H9 (cell line): ENCODE measurements at regions not wholly inside any gene's neighbourhood (a gene's known extent, or its start where the extent isn't known, plus 50 kb on each side); places are given as distances from the start of the nearest gene placed in this dataset.
A peak's percentile ranks its signal among the peaks of the same experiment; 100 is the strongest.

Experiments used
- DNase-seq: peaks from one replicate; pipeline ENCODE4 v3.0.0-alpha.2; 2017
- H2AFZ ChIP-seq: one replicate; pipeline ENCODE4 v1.6.1; 2013; ENCODE audit warnings: mild to moderate bottlenecking, low read length, control low read depth, moderate library complexity
- H2AK5ac ChIP-seq: 2 replicates; pipeline ENCODE4 v1.6.1; 2013; ENCODE audit warnings: low read length, control low read depth, mixed read lengths; ENCODE audit not compliant: insufficient read length
- H2BK120ac ChIP-seq: one replicate; pipeline ENCODE4 v1.6.1; 2013; ENCODE audit warnings: low read depth, mild to moderate bottlenecking, low read length, control low read depth, inconsistent platforms; ENCODE audit not compliant: poor library complexity, severe bottlenecking
- H2BK12ac ChIP-seq: 2 replicates; pipeline ENCODE4 v1.6.1; 2013; ENCODE audit warnings: low read length, control low read depth, mixed read lengths, low read depth; ENCODE audit not compliant: insufficient read length
- H2BK15ac ChIP-seq: 2 replicates; pipeline ENCODE4 v1.6.1; 2013; ENCODE audit warnings: low read depth, low read length, control low read depth
- H2BK20ac ChIP-seq: one replicate; pipeline ENCODE4 v1.6.1; 2013; ENCODE audit warnings: low read depth, mild to moderate bottlenecking, low read length, control low read depth, inconsistent platforms; ENCODE audit not compliant: poor library complexity, severe bottlenecking
- H2BK5ac ChIP-seq: 2 replicates; pipeline ENCODE4 v1.6.1; 2013; ENCODE audit warnings: low read length, control low read depth, mixed read lengths; ENCODE audit not compliant: insufficient read length
- H3K14ac ChIP-seq: 2 replicates; pipeline ENCODE4 v1.6.1; 2013; ENCODE audit warnings: low read length, control low read depth; ENCODE audit not compliant: insufficient read depth
- H3K18ac ChIP-seq: 2 replicates; pipeline ENCODE4 v1.6.1; 2013; ENCODE audit warnings: low read depth, mild to moderate bottlenecking, mixed read lengths, low read length, control low read depth; ENCODE audit not compliant: insufficient read length
- H3K23ac ChIP-seq: 2 replicates; pipeline ENCODE4 v1.6.1; 2013; ENCODE audit warnings: low read length, control low read depth, mixed read lengths, low read depth; ENCODE audit not compliant: insufficient read length
- H3K23me2 ChIP-seq: 2 replicates; pipeline ENCODE4 v1.6.1; 2013; ENCODE audit warnings: low read depth, mild to moderate bottlenecking, mixed read lengths, low read length, control low read depth; ENCODE audit not compliant: insufficient read length, poor library complexity, severe bottlenecking
- H3K27ac ChIP-seq: 2 replicates; pipeline ENCODE4 v1.5.1; 2013; ENCODE audit warnings: low read length, control low read depth, mixed read lengths, low read depth; ENCODE audit not compliant: insufficient read length
- H3K27me3 ChIP-seq: 2 replicates; pipeline ENCODE4 v1.6.1; 2013; ENCODE audit warnings: low read length, control low read depth, inconsistent platforms; ENCODE audit not compliant: insufficient read depth
- H3K4ac ChIP-seq: 2 replicates; pipeline ENCODE4 v1.6.1; 2013; ENCODE audit warnings: low read depth, mild to moderate bottlenecking, control low read depth, inconsistent platforms, low read length, moderate library complexity
- H3K4me1 ChIP-seq: 2 replicates; pipeline ENCODE4 v1.6.1; 2013; ENCODE audit warnings: low read length, control low read depth, inconsistent platforms; ENCODE audit not compliant: insufficient read depth
- H3K4me2 ChIP-seq: 2 replicates; pipeline ENCODE4 v1.6.1; 2013; ENCODE audit warnings: low read length, control low read depth, mixed read lengths; ENCODE audit not compliant: insufficient read length, insufficient read depth
- H3K56ac ChIP-seq: 2 replicates; pipeline ENCODE4 v1.6.1; 2013; ENCODE audit warnings: low read depth, mild to moderate bottlenecking, mixed read lengths, low read length, control low read depth; ENCODE audit not compliant: insufficient read length
- H3K79me1 ChIP-seq: 2 replicates; pipeline ENCODE4 v1.6.1; 2013; ENCODE audit warnings: low read depth, mild to moderate bottlenecking, moderate library complexity, low read length, control low read depth, inconsistent platforms; ENCODE audit not compliant: insufficient read depth, poor library complexity, severe bottlenecking
- H3K79me2 ChIP-seq: 2 replicates; pipeline ENCODE4 v1.6.1; 2013; ENCODE audit warnings: low read length, control low read depth, inconsistent platforms; ENCODE audit not compliant: insufficient read depth
- H3K9ac ChIP-seq: 2 replicates; pipeline ENCODE4 v1.6.1; 2013; ENCODE audit warnings: low read length, control low read depth, mixed read lengths; ENCODE audit not compliant: insufficient read length; ENCODE audit errors: extremely low read depth
- H3K9me3 ChIP-seq: one replicate; pipeline ENCODE4 v1.6.1; 2013; ENCODE audit warnings: low read depth, low read length, inconsistent platforms; ENCODE audit not compliant: control insufficient read depth
- H3T11ph ChIP-seq: one replicate; pipeline ENCODE4 v1.6.1; 2013; ENCODE audit warnings: mild to moderate bottlenecking, low read length, control low read depth, inconsistent platforms
- H4K20me1 ChIP-seq: one replicate; pipeline ENCODE4 v1.6.1; 2013; ENCODE audit not compliant: control insufficient read depth, insufficient read length, insufficient read depth
- H4K5ac ChIP-seq: 2 replicates; pipeline ENCODE4 v1.6.1; 2013; ENCODE audit warnings: low read depth, mild to moderate bottlenecking, mixed read lengths, low read length, control low read depth; ENCODE audit not compliant: insufficient read length
- H4K8ac ChIP-seq: replicated peaks from 2 replicates; pipeline ENCODE4 v1.6.1; 2013; ENCODE audit warnings: low read length, control low read depth, mixed read lengths, low read depth; ENCODE audit not compliant: insufficient read length
- H4K91ac ChIP-seq: 2 replicates; pipeline ENCODE4 v1.6.1; 2013; ENCODE audit warnings: low read depth, mild to moderate bottlenecking, moderate library complexity, mixed read lengths, low read length, control low read depth; ENCODE audit not compliant: insufficient read length
- H3K27ac Mint-ChIP-seq, 3 experiments: 2 replicates in 2 of 3; 3 replicates in 1 of 3; pipeline ENCODE4 v1.8.0; 2020 to 2021; ENCODE audit warnings: mixed read lengths in 3 of 3, mild to moderate bottlenecking in 1 of 3, moderate library complexity in 1 of 3
- H3K27me3 Mint-ChIP-seq: 2 replicates; pipeline ENCODE4 v1.8.0; 2021; ENCODE audit warnings: low read depth, mild to moderate bottlenecking, moderate library complexity, mixed read lengths
- H3K36me3 Mint-ChIP-seq, 3 experiments: 2 replicates in 2 of 3; 3 replicates in 1 of 3; pipeline ENCODE4 v1.8.0; 2020 to 2021; ENCODE audit warnings: low read depth in 3 of 3, mixed read lengths in 3 of 3; ENCODE audit not compliant: insufficient read depth in 1 of 3
- H3K4me1 Mint-ChIP-seq, 2 experiments: 2 replicates each; pipeline ENCODE4 v1.8.0; 2020; ENCODE audit warnings: mixed read lengths in 2 of 2
- H3K4me3 Mint-ChIP-seq, 2 experiments: 2 replicates in 1 of 2; 3 replicates in 1 of 2; pipeline ENCODE4 v1.8.0; 2020 to 2021; ENCODE audit warnings: mild to moderate bottlenecking in 2 of 2, mixed read lengths in 2 of 2, moderate library complexity in 1 of 2
- H3K9me3 Mint-ChIP-seq, 2 experiments: 2 replicates in 1 of 2; 3 replicates in 1 of 2; pipeline ENCODE4 v1.8.0; 2020; ENCODE audit warnings: mild to moderate bottlenecking in 2 of 2, mixed read lengths in 2 of 2, moderate library complexity in 1 of 2
- CTCF ChIP-seq: fragments of 200-600 bp; sonication (generic); conservative IDR thresholded peaks from 3 replicates; pipeline ENCODE4 v1.8.0; 2021; ENCODE audit warnings: antibody characterized with exemption, mild to moderate bottlenecking
- WGBS: extraction: QIAGEN DNeasy Blood & Tissue Kit; methylation state at CpG from one replicate; pipeline ENCODE4 v1.1.7; 2013; ENCODE audit warnings: missing lambda C conversion rate, low lambda C conversion rate, mixed read lengths; ENCODE audit not compliant: insufficient read length; ENCODE audit errors: extremely low coverage; 5-methylcytosine and 5-hydroxymethylcytosine counted together

- Histone ChIP-seq H3K18ac (no peak overlapping the region), H3K9ac (no peak overlapping the region), H2BK20ac (no peak overlapping the region), H3K79me1 (no peaks in the 10 kb centered on the region), H2BK5ac (no peak overlapping the region), H3K14ac (no peak overlapping the region), H4K20me1 (no peaks in the 10 kb centered on the region), H4K5ac (no peak overlapping the region), H4K8ac (no peak overlapping the region), H2BK15ac (no peak overlapping the region), H3K23ac (no peak overlapping the region), H2AK5ac (no peak overlapping the region), H3K23me2 (no peaks in the 10 kb centered on the region), H3T11ph (no peak overlapping the region), H3K27me3 (no peaks in the 10 kb centered on the region), H3K4ac (no peak overlapping the region), H3K79me2 (no peaks in the 10 kb centered on the region), H3K56ac (no peak overlapping the region), H3K4me1 (no peaks in the 10 kb centered on the region), H3K27ac (no peak overlapping the region), H2AFZ (no peak overlapping the region), H3K4me2 (no peak overlapping the region), H2BK12ac (no peak overlapping the region), H2BK120ac (no peak overlapping the region), H3K9me3 (peaks cover 6% of the 10 kb centered on the region), H4K91ac (no peak overlapping the region)
- H3K27me3 Mint-ChIP-seq = peaks cover 11% of the 10 kb centered on the region
- WGBS = no CpG with 5 or more reads among the region's 4 CpGs
- H3K4me1 Mint-ChIP-seq = peaks cover 0 to 8% of the 10 kb centered on the region in 2 experiments; a peak in 3 of 4 replicates
- no peak for TF ChIP-seq CTCF
- H3K9me3 Mint-ChIP-seq = peaks cover 14 to 21% of the 10 kb centered on the region in 2 experiments
- no peak overlapping the region for H3K27ac Mint-ChIP-seq
- no peak overlapping the region for H3K4me3 Mint-ChIP-seq
- H3K36me3 Mint-ChIP-seq = peaks cover 8 to 18% (median 9%) of the 10 kb centered on the region in 3 experiments; a peak in 5 of 7 replicates
- DNase-seq = peak; percentile 1
These were observed 53.2 kb upstream of the GPR45 start for GRCh38 chr2:105188343-105188742.
